Hepatocyte (in vitro differentiated cells): ENCODE measurements at regions not wholly inside any gene's neighbourhood (a gene's known extent, or its start where the extent isn't known, plus 50 kb on each side); places are given as distances from the start of the nearest gene placed in this dataset.
A peak's percentile ranks its signal among the peaks of the same experiment; 100 is the strongest.

ENCODE experiments used
- DNase-seq: peaks from one replicate; pipeline ENCODE4 v3.0.0-alpha.2; 2016; ENCODE audit warnings: low spot score
- H2AFZ ChIP-seq: fragments of 200-600 bp; sonication (generic); 2 replicates; pipeline ENCODE4 v1.6.0; 2016; ENCODE audit warnings: antibody characterized with exemption, mild to moderate bottlenecking
- H3K27ac ChIP-seq: fragments of 200-600 bp; sonication (generic); 2 replicates; pipeline ENCODE4 v1.5.1; 2016; ENCODE audit warnings: mild to moderate bottlenecking
- H3K27me3 ChIP-seq: fragments of 200-600 bp; sonication (generic); 2 replicates; pipeline ENCODE4 v1.6.1; 2016
- H3K36me3 ChIP-seq: fragments of 200-600 bp; sonication (generic); replicated peaks from 2 replicates; pipeline ENCODE4 v1.5.1; 2016; ENCODE audit warnings: low read depth; ENCODE audit not compliant: insufficient read depth
- H3K4me1 ChIP-seq: fragments of 200-600 bp; sonication (generic); 2 replicates; pipeline ENCODE4 v1.5.1; 2016; ENCODE audit warnings: mild to moderate bottlenecking, moderate library complexity; ENCODE audit not compliant: insufficient read depth
- H3K4me2 ChIP-seq: fragments of 200-600 bp; sonication (generic); 2 replicates; pipeline ENCODE4 v1.6.0; 2016
- H3K4me3 ChIP-seq: fragments of 200-600 bp; sonication (generic); 2 replicates; pipeline ENCODE4 v1.5.1; 2016; ENCODE audit warnings: mild to moderate bottlenecking
- H3K79me2 ChIP-seq: fragments of 200-600 bp; sonication (generic); 2 replicates; pipeline ENCODE4 v1.6.0; 2017; ENCODE audit warnings: mild to moderate bottlenecking
- H3K9me2 ChIP-seq: fragments of 200-600 bp; sonication (generic); replicated peaks from 2 replicates; pipeline ENCODE4 v1.6.0; 2017; ENCODE audit warnings: mild to moderate bottlenecking; ENCODE audit not compliant: insufficient read depth
- H3K9me3 ChIP-seq: fragments of 200-600 bp; sonication (generic); 2 replicates; pipeline ENCODE4 v1.5.1; 2016; ENCODE audit warnings: low read depth, mild to moderate bottlenecking
- H4K20me1 ChIP-seq: fragments of 200-600 bp; sonication (generic); 2 replicates; pipeline ENCODE4 v1.6.0; 2016; ENCODE audit warnings: mild to moderate bottlenecking; ENCODE audit not compliant: insufficient read depth, poor library complexity, severe bottlenecking
- EZH2 ChIP-seq: fragments of 200-600 bp; sonication (generic); IDR thresholded peaks from 2 replicates; pipeline ENCODE4 v1.6.1; 2016; ENCODE audit warnings: antibody characterized with exemption, mild to moderate bottlenecking, borderline replicate concordance
- EZH2phosphoT487 ChIP-seq: fragments of 200-600 bp; sonication (generic); IDR thresholded peaks from one replicate; pipeline ENCODE4 v1.6.1; 2018; ENCODE audit warnings: antibody characterized with exemption, mild to moderate bottlenecking, low read depth, moderate library complexity; ENCODE audit not compliant: unreplicated experiment, severe bottlenecking
- WGBS: methylation state at CpG from one replicate; pipeline ENCODE4 v1.1.6; 2016; ENCODE audit warnings: low lambda C conversion rate; ENCODE audit errors: missing lambda C conversion rate; 5-methylcytosine and 5-hydroxymethylcytosine counted together
- TF ChIP-seq, protein P1 (sequence below): fragments of 200-600 bp; sonication (generic); IDR thresholded peaks from 2 replicates; pipeline ENCODE4 v1.5.1; 2016; ENCODE audit warnings: antibody characterized with exemption, mild to moderate bottlenecking; ENCODE audit not compliant: poor library complexity

DNA sequence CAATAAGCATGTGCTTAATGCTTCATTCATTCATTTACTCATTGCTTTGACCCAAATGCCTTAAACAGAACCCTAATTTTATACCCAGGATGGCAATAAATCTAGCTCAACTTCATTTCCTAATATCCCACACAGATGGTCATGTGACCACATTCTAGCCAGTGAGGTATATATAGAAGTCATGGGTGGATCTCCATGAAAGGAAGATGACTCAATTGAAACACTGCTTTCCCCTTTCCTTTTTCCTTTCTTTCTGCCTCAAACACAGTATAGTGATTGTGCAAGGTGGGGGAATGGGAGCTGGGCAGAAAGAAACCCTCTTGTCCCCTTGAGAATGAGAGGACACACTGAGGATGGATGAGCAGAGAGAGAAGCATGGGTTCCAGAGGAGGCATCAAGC lies 183.5 kb upstream of the PRICKLE2 start:
- Histone ChIP-seq H3K4me1 (peaks cover 8% of the 10 kb centered on the region), H3K4me3 (no peak overlapping the region), H3K79me2 (no peaks in the 10 kb centered on the region), H2AFZ (no peak overlapping the region), H3K36me3 (no peaks in the 10 kb centered on the region), H3K9me2 (no peaks in the 10 kb centered on the region), H4K20me1 (no peaks in the 10 kb centered on the region), H3K4me2 (no peak overlapping the region), H3K9me3 (no peaks in the 10 kb centered on the region), H3K27ac (no peak overlapping the region), H3K27me3 (no peaks in the 10 kb centered on the region)
- no peak for TF ChIP-seq EZH2
- TF ChIP-seq EZH2phosphoT487, result no peak
- TF ChIP-seq, protein P1, sequence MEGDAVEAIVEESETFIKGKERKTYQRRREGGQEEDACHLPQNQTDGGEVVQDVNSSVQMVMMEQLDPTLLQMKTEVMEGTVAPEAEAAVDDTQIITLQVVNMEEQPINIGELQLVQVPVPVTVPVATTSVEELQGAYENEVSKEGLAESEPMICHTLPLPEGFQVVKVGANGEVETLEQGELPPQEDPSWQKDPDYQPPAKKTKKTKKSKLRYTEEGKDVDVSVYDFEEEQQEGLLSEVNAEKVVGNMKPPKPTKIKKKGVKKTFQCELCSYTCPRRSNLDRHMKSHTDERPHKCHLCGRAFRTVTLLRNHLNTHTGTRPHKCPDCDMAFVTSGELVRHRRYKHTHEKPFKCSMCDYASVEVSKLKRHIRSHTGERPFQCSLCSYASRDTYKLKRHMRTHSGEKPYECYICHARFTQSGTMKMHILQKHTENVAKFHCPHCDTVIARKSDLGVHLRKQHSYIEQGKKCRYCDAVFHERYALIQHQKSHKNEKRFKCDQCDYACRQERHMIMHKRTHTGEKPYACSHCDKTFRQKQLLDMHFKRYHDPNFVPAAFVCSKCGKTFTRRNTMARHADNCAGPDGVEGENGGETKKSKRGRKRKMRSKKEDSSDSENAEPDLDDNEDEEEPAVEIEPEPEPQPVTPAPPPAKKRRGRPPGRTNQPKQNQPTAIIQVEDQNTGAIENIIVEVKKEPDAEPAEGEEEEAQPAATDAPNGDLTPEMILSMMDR, result no peak
- no peak for DNase-seq

DNA sequence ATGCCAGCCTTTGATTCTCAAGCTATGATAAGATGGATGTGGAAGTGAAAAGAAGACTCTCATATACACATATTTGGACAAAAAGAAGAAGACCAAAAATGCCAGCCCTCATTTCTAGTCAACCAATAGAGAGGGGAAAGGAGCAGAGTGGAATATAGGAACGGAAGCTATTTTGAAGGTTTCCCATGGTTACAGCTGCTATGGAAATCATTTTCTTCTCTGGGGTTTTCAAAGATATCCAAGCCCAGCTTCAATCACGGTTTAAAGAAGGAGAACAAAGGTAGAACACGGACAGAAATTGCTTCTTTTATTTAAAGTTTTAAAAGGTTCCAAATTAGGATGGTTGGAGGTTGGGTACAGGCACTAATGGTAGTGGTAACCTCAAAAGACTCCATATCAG lies 181.0 kb upstream of the PRICKLE2 start:
- no peak for DNase-seq
- no peak overlapping the region for H3K4me3 ChIP-seq
- WGBS, result 82% methylated on average over 3 of the region's 3 CpGs
- no peaks in the 10 kb centered on the region for H4K20me1 ChIP-seq
- H3K9me3 ChIP-seq, result no peaks in the 10 kb centered on the region
- H2AFZ ChIP-seq, result no peak overlapping the region
- no peaks in the 10 kb centered on the region for H3K27me3 ChIP-seq
- no peak for TF ChIP-seq EZH2phosphoT487
- TF ChIP-seq, protein P1, result no peak
- TF ChIP-seq EZH2, result no peak
- no peaks in the 10 kb centered on the region for H3K9me2 ChIP-seq
- H3K4me2 ChIP-seq, result no peak overlapping the region
- H3K36me3 ChIP-seq, result no peaks in the 10 kb centered on the region
- no peaks in the 10 kb centered on the region for H3K79me2 ChIP-seq
- peaks cover 8% of the 10 kb centered on the region for H3K4me1 ChIP-seq
- no peak overlapping the region for H3K27ac ChIP-seq

DNA sequence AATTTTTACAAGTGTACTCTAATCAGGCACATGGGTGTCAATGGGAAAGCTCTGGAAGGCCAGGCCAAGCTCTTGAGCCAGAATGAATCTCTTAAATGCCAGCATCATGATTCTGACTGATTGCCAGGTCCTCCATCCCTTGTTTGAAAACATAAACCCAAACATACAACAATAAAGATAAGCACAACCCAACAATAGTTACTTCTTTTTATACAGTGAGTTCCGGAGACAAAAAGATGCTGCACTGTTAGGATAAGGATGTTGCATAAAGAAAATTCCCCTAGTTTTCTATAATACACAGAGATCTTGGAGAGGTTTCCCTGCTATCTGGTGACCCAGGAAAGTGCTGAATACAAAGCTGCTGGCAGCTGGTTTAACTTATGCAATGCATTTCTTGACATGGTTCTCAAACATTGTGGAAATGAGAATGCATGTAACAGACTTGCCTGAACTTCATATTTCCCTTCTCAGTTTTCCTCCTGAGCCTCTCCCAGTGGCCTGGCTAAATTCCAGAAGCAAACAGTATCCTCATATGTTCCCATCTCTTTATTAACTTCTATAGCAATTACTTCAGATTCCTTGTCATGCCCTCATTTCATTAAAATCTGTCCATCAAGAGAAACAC lies 180.1 kb upstream of the PRICKLE2 start:
- no peak overlapping the region for H3K27ac ChIP-seq
- 55% methylated on average over 1 of the region's 1 CpG for whole genome bisulfite sequencing
- no peak overlapping the region for H2AFZ ChIP-seq
- H3K36me3 ChIP-seq, result no peaks in the 10 kb centered on the region
- H4K20me1 ChIP-seq, result no peaks in the 10 kb centered on the region
- no peaks in the 10 kb centered on the region for H3K9me2 ChIP-seq
- H3K79me2 ChIP-seq, result no peaks in the 10 kb centered on the region
- H3K4me2 ChIP-seq, result peak overlapping the region; percentile 17
- H3K9me3 ChIP-seq, result no peaks in the 10 kb centered on the region
- no peaks in the 10 kb centered on the region for H3K27me3 ChIP-seq
- H3K4me3 ChIP-seq, result no peak overlapping the region
- TF ChIP-seq, protein P1, result no peak
- no peak for TF ChIP-seq EZH2phosphoT487
- TF ChIP-seq EZH2, result no peak
- peak; percentile 11 for DNase-seq
- H3K4me1 ChIP-seq, result peaks cover 8% of the 10 kb centered on the region
